ENCODE measurements at regions not wholly inside any gene's neighbourhood (a gene's known extent, or its start where the extent isn't known, plus 50 kb on each side); places are given as distances from the start of the nearest gene placed in this dataset.

DNA sequence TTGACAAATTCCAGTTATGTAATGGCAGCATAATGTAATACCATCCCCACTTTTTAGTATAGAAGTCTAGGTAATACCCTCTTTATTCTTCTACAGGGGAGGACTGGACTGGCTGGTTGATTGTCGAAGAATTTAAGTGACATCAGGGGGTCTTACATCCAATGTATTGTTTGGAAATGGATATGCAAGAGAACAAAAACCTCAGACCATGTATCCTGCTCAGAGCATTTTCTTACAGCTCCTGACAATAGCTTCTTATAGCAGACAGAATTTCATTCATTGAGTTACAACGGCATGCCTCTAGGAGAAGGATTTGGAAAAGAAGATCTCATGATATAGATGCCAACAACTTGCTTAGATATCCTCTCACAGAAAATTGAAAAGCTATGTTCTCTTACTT is 2032.3 kb downstream of the EFNA5 start:
- TF ChIP-seq, protein P1, sequence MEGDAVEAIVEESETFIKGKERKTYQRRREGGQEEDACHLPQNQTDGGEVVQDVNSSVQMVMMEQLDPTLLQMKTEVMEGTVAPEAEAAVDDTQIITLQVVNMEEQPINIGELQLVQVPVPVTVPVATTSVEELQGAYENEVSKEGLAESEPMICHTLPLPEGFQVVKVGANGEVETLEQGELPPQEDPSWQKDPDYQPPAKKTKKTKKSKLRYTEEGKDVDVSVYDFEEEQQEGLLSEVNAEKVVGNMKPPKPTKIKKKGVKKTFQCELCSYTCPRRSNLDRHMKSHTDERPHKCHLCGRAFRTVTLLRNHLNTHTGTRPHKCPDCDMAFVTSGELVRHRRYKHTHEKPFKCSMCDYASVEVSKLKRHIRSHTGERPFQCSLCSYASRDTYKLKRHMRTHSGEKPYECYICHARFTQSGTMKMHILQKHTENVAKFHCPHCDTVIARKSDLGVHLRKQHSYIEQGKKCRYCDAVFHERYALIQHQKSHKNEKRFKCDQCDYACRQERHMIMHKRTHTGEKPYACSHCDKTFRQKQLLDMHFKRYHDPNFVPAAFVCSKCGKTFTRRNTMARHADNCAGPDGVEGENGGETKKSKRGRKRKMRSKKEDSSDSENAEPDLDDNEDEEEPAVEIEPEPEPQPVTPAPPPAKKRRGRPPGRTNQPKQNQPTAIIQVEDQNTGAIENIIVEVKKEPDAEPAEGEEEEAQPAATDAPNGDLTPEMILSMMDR (IDR thresholded peaks at IDR 0.05): no peak
- no peak for TF ChIP-seq POLR2A (IDR thresholded peaks at IDR 0.05)
